ENCODE measurements at regions not wholly inside any gene's neighbourhood (a gene's known extent, or its start where the extent isn't known, plus 50 kb on each side); places are given as distances from the start of the nearest gene placed in this dataset.

DNA sequence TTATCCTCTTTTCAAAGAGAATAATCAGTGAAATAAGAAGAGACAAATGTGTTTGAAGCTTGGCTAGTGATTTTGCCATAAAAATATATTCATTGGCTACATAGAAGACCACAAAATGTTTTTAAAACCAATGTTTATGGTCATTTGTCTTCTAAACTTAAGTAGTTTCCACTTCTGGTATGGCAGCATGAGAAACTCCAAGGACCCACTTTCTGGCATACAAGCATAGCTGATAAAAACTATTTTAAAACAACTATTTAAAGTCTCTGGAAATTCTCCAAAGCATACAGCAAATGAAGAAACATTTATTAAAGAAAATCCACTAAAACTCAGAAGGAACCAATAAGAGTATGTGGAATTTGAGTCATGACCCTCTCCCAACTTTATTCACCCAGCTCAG is 89.2 kb upstream of the TOMM7 start:
- no peak for DNase-seq (ENCODE audit: low spot score)

DNA sequence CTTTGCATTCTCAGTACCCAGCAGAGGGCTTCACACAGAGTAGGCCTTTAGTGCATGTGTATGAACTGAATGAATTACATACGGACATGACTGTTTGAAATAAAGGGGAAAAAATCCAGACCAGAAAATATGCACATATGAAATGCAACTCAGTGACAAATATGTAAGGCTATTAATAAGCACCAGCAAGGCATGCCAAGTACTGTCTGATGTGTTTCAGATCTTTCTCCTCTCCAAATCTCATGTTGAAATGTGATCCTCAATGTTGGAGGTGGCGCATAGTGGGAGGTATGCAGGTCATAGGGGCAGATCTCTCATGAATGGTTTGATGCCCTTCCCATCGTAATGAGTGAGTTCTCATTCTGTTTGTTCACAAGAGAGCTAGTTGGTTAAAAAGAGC is 87.3 kb upstream of the TOMM7 start:
- no peak for DNase-seq (ENCODE audit: low spot score)

DNA sequence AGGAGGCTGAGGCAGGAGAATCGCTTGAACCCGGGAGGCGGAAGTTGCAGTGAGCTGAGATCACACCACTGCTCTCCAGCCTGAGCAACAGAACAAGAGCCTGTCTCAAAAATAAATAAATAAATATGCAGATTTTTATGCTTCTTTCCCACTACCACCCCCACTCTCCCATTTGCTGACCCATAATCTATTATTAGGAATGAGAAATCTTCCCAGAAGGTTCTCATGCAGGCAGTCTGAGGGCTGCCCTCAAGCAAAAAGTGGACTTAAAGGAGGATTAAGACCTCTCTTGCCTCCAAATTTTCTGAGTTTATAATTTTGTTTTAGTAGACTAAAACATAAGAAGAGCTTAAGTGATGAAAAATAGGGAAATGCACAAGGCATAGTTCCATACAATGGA is 85.2 kb upstream of the TOMM7 start:
- no peak for DNase-seq (ENCODE audit: low spot score)

DNA sequence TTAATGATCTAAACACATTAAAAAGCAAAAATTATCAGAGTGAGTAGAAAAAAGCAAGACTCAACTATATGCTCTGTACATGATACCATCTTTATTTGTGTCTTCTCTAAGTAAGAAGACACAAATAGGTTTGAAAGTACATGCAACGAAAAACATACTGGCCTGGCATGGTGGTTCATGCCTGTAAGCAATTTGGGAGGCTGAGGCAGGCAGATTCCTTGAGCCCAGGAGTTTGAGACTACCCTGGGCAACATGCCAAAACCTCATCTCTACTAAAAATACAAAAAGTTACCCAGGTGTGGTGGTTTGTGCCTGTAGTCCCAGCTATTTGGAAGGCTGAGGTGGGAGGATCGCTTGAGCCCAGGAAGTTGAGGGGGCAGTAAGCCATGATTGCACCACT is 78.1 kb upstream of the TOMM7 start:
- DNase-seq (ENCODE audit: low spot score), result no peak

DNA sequence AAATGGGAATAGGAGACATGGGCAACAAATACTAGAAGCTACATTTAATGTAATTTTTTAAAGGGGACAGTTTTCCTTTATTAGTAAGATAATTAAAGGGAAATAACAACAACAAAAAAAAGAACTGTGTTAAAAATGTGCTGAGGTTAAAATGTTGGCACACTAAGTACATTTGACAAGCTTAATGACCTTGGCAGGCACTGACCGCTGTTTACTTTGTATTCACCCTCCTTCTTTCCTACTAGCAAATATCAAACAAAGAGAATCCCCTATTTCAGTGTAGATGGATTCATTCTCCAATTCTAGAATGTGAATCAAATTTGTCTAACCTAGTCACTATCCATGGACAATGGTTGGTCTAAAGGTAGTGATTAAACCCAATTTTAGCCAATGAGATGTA is 77.5 kb upstream of the TOMM7 start:
- DNase-seq (ENCODE audit: low spot score), result no peak

DNA sequence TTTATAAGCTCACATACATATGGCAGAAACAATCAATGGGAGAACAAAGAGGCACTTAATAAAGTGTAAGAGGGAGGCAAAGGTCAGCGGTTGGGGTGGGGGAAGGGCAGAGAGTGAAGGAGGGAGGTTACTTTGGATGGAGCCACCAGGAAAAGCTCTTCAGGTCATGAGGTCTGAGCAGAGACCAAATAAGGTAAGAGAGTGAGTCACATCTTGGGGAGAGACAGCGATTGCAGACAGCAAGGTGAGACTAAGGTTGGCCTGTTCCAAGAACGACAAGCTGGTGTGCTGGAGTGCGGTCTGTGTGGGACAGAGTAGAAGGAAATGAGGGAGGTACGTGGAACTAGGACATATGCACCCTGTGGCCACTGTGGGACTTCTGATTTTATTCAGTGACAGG is 74.3 kb upstream of the TOMM7 start:
- DNase-seq (ENCODE audit: low spot score), result no peak

DNA sequence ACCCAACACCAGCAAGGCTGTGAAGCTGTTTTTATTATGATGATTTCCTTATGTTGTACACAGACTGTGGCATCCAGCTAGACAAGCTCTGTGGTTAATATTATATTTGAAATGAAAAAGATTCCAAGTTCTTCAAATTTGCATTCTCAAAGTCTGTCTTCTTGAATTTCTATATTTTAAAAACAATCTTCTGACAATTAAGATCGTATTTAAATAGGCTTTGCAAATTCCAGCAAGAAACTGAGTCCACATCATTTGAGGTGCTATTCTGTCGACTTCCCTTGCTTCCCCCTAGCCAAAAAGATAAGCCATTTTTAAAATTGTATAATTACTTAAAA is 73.1 kb upstream of the TOMM7 start:
- no peak for DNase-seq (ENCODE audit: low spot score)

DNA sequence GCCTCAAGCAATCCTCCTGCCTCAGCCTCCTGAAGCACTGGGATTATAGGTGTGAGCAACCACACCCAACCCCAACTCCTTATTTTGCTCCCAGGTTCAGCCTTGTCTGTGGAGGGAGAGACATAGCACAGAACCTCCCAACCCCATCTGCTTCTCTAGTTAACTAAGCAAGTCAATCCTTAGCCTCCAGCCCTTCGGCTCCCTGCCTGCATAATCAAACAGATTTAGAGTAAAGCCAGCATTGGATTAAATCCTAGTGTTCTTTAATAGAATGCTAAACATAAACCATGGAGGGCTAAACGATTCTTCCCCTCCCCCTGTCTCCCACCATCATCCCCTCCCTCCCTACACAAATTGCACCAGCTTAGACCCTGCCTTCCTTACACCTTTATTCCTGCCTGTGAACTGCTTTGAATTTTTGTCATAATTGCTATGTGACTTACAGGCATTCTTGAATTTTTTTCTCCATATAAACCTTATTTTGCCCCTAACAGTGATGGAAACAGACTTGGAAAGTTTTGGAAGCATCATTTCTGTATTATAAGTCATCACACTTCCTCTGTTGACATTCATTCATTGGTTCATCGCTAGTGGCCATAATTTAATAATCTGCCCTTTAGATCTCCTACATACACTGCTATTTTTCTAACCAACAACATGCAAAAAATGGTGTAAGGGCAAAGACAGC is 72.6 kb upstream of the TOMM7 start:
- no peak for DNase-seq (ENCODE audit: low spot score)

DNA sequence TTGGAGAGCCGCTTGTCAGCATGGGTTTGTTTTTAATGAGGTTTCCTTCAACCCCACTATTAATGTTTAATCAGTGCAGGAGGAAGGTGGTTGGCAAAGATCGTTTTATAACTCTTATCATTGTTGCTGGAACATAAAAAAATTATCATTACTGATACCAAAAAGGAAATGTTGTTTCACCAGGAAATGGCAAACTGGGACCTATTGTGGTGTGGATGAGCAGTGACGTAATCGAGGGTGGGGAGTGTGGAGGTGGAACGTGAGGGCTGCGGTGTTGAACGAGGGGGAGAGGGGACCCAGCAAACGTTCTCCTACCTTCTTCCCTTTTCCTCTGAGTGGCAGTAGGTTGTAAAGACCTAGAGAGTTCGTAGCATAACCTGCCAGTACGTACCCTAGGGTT is 71.9 kb upstream of the TOMM7 start:
- DNase-seq (ENCODE audit: low spot score), result no peak

DNA sequence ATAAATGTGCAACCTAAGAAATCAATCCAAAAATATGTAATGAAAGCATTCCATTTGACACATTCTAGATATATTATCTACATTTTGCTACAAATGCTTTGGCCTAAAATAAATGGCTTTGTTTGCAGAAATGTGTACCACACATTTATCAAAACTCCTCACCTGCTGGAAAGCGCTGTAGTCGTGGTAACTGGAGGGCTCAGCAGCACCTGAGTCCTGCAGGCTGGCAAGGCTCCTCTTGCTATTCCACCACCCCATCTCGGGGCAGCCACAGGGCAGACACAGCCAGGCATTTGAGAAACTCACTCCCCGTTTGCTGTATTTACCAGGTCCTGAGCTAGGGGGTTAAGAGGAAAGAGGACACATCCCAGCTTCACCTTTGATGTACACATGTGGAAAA is 68.1 kb upstream of the TOMM7 start:
- no peak for DNase-seq (ENCODE audit: low spot score)

DNA sequence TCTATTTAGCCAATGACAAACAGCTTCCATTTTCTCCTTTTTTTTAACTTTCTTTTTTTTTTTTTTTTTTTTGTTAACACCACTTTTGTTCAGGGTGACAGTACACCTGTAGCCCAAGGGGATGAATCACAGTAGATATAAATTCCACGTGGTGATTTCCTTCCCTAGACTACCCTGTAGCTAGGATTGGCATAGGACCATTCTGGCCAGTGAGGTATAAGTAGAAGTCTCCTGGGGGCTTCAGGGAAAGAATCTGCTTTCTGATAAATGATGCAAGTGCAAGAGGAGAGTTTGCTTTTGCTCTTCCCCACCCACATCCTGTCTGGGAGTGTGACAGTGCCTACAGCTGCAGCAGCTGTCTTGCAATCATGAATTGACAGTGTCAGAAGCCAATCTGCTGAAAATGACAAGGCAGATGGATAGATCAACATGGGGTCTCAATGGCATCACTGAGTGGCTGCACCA is 63.2 kb upstream of the TOMM7 start:
- no peak for DNase-seq (ENCODE audit: low spot score)

DNA sequence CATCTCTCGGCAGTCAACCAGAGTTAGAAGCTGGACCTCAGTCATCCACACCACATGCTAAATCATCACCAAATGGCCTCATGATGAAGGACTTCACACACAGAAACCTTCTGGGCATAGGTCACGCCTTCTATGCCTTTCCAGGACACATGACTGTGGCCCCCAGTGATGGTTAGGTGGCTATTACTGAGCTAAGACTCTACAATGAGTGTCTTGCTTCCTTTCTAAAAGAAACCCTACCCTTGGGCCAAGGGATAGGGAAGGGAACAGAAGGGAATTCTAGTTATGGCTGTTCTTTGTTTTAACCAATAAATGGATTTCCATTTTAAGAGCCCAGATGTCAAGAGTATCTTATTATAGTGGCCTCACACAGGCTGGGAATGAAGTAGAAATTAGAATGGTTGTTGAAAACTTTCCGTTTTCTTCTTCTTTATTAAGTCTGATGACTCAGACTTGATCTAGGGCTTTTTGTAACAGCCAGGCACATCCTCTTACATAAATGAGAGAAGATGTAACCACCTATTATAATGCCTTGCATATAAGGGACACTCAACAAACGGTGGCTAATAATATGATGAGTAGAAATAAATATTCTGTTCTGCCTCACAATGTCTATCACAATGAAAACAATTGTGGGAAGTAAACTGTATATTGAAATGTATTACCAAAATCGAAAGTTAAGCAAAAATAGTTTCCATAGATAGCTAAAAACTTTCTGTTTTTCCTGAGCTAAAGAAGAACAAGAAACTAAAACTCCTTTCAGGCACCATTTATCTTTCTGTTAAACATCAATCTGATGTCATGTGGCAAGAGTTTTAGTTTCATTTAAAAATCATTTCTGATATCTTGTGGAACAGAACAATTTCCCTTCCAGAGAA is 62.5 kb upstream of the TOMM7 start:
- no peak for DNase-seq (ENCODE audit: low spot score)

DNA sequence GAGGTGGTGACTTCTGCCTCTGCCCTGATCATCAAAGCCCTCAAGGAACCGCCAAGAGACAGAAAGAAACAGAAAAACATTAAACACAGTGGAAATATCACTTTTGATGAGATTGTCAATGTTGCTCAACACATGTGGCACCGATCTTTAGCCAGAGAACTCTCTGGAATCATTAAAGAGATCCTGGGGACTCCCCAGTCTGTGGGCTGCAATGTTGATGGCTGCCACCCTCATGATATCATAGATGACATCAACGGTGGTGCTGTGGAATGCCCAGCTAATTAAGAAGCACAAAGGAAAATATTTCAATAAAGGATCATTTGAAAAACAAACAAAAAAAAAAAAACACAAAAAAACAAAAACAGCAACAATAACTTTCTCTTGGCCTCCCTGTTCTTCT is 59.5 kb upstream of the TOMM7 start:
- no peak for DNase-seq (ENCODE audit: low spot score)

DNA sequence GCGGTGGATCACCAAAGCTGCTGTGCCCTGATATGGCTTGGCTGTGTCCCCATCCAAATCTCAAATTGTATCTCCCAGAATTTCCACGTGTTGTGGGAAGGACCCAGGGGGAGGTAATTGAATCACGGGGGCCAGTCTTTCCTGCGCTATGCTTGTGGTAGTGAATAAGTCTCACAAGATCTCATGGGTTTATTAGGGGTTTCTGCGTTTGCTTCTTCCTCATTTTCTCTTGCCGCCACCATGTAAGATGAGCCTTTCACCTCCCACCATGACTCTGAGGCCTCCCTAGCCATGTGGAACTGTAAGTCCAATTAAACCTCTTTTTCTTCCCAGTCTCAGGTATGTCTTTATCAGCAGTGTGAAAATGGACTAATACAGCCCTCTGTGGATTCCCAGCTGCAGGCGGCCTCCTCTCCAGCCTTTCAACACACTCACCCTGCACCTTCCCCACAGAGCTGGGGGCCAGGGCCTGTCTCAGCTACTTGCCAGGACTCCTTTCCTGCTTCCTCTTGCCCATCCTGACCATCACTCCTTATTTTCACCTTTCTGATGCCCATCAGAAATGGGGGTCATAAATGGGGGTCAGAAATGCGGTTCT is 57.2 kb upstream of the TOMM7 start:
- no peak for DNase-seq (ENCODE audit: low spot score)

DNA sequence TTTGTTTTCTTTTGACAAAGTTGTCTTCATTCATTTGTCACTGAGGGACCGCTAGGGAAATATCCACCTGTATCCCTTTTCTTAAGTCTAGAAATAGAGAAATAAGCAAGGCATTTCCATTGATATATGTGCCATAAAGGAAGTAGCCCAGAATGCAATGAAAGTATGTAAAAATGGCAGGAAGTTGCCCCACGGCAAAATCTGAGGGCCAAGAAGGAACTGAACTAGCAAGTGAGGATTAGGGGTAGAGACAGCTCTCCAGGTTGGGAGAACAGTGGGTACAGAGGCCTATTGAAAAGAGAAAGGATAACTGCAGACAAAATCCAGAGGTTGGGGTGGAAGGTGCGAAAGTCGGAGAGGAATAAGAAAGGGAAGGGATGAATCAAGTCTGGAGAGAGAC is 56.6 kb upstream of the TOMM7 start:
- DNase-seq (ENCODE audit: low spot score), result no peak

DNA sequence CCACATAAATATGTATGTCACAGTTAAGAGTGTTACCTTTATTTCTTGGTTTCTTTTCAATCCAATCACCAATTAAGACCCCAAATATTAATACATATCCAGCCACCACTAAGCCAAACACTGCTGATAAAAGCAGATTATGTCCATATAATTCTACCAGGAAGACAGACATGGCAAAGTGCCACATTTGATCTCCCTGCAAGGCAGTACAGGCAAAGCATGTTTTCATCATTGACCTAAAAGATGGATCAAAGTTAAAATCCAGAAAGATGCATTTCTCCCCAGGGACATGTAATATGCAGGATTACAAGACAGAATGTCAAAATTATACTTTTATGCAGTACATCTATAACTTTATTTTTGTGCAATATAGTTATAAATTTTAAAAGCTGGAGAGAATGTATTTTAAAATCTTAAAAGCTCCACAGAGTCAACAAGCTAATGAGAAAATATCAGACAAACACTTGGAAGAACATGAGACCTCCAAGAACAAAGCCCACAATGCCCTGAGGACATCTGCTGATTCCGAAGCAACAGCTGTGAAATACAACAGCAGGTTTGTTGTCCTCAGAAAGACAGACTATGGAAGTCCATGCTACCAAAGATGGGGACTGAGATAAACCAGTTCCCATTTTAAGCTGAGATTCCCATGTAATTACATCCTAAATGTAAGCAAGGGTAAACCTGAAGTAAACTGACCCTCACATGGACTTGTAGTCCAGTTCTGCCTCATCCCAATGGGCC is 54.5 kb upstream of the TOMM7 start:
- no peak for DNase-seq (ENCODE audit: low spot score)

DNA sequence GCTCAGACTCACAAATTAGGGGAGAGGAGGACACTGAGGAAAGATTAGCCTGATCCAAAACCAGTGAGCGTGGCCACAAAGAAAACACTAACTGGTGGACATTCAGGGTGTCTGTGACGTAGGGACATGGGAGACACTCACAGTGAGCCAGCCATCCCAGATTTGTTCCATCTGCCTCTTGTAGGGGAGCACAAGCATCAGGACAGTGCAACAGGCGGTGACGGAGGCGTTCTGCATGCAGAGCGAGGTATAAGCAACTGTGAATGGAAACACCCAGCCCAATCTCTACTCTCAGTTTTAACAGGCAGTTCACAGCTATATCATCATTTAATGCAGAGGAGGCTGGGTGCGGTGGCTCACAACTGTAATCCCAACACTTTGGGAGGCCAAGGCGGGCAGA is 52.8 kb upstream of the TOMM7 start:
- DNase-seq (ENCODE audit: low spot score), result no peak

DNA sequence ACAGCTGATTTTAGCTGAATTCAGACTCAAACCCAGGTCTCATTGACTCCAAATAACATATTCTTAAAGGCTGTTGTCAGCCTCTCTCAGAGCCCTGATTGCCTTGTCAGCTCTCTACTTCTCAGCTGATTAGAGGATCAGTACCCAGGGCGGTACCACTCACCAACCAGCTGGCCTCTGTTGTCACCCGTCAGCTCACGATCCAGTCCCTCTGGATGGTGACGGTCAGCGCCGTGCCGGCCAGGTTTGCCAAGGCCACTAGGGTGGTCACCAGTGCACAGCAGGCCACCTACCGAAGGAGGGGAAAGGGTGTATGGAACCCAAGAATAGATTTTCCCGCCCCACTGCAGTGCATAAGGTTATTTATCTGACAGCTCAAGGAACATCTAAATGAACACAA is 52.3 kb upstream of the TOMM7 start:
- DNase-seq (ENCODE audit: low spot score), result no peak

Measured in AG08396 (cell line).